H1 (cell line): ENCODE measurements at regions not wholly inside any gene's neighbourhood (a gene's known extent, or its start where the extent isn't known, plus 50 kb on each side); places are given as distances from the start of the nearest gene placed in this dataset.

Experiments used
- CTCF ChIA-PET: fragments of 300-600 bp; sonication (Branson Sonifier 250); formaldehyde crosslinking; loops from one replicate; lab custom pipeline; 2021; ENCODE audit not compliant: partially characterized antibody; lab: Charles Lee
- POLR2A ChIA-PET: fragments of 300-600 bp; sonication (Branson Sonifier 250); formaldehyde crosslinking; loops from one replicate; lab custom pipeline; 2021; ENCODE audit warnings: inconsistent platforms; ENCODE audit not compliant: partially characterized antibody; lab: Charles Lee
- DNase-seq, 2 experiments: peaks; one replicate each; pipeline versions ENCODE4 v3.0.0 to v3.0.0-alpha.2; 2010 to 2022; ENCODE audit warnings: low spot score in 2 of 2, low read depth in 1 of 2, mixed read lengths in 1 of 2
- FAIRE-seq: peaks from 2 replicates; lab custom pipeline; 2011; peaks lifted over from hg19 to GRCh38; lab: Jason Lieb, UNC
- H2AFZ ChIP-seq: 2 replicates; pipeline ENCODE4 v1.8.1; 2012; ENCODE audit warnings: low read length, inconsistent platforms
- H2AK5ac ChIP-seq: 2 replicates; pipeline ENCODE4 v1.6.1; 2013; ENCODE audit warnings: low read depth, low read length
- H2BK120ac ChIP-seq: replicated peaks from 2 replicates; pipeline ENCODE3; 2013; ENCODE audit warnings: low read depth, low read length, inconsistent platforms
- H2BK12ac ChIP-seq: 2 replicates; pipeline ENCODE4 v1.6.1; 2013; ENCODE audit warnings: low read depth, low read length
- H2BK15ac ChIP-seq: 2 replicates; pipeline ENCODE4 v1.6.1; 2013; ENCODE audit warnings: low read length
- H2BK20ac ChIP-seq: 2 replicates; pipeline ENCODE4 v1.6.1; 2013; ENCODE audit warnings: low read length
- H2BK5ac ChIP-seq: 2 replicates; pipeline ENCODE4 v1.6.1; 2013; ENCODE audit warnings: low read depth, low read length
- H3K14ac ChIP-seq: 2 replicates; pipeline ENCODE4 v1.6.1; 2013; ENCODE audit warnings: inconsistent platforms; ENCODE audit not compliant: insufficient read length
- H3K18ac ChIP-seq: 2 replicates; pipeline ENCODE4 v1.6.1; 2013; ENCODE audit warnings: low read length; ENCODE audit errors: extremely low read depth
- H3K23ac ChIP-seq: 2 replicates; pipeline ENCODE4 v1.6.1; 2013; ENCODE audit warnings: inconsistent platforms; ENCODE audit not compliant: insufficient read length
- H3K23me2 ChIP-seq: 2 replicates; pipeline ENCODE4 v1.6.1; 2013; ENCODE audit warnings: low read depth, low read length
- H3K27ac ChIP-seq: 2 replicates; pipeline ENCODE4 v1.6.1; 2011; ENCODE audit warnings: low read depth, low read length, inconsistent platforms
- H3K27me3 ChIP-seq, 4 experiments: replicated peaks in 1 of 4; 1 replicate in 1 of 4; 2 replicates in 3 of 4; pipeline versions ENCODE4 v1.6.1 to v1.8.1; 2011 to 2013; ENCODE audit warnings: low read length in 3 of 4, mild to moderate bottlenecking in 3 of 4, inconsistent platforms in 2 of 4, mixed read lengths in 2 of 4, moderate library complexity in 1 of 4; ENCODE audit not compliant: control insufficient read depth in 3 of 4, insufficient read depth in 3 of 4; ENCODE audit errors: extremely low read depth in 1 of 4
- H3K36me3 ChIP-seq, 4 experiments: 2 replicates each; pipeline versions ENCODE4 v1.6.1 to v1.8.1; 2011 to 2013; ENCODE audit warnings: mild to moderate bottlenecking in 4 of 4, low read length in 3 of 4, moderate library complexity in 2 of 4, control low read depth in 1 of 4, inconsistent platforms in 1 of 4; ENCODE audit not compliant: insufficient read depth in 4 of 4, control insufficient read depth in 2 of 4
- H3K4ac ChIP-seq: replicated peaks from 2 replicates; pipeline ENCODE3; 2013; ENCODE audit warnings: low read length, low read depth, mixed read lengths, inconsistent platforms; ENCODE audit not compliant: insufficient read length
- H3K4me1 ChIP-seq, 4 experiments: replicated peaks in 1 of 4; 1 replicate in 1 of 4; 2 replicates in 3 of 4; pipeline versions ENCODE4 v1.6.1 to v1.8.1; 2011 to 2013; ENCODE audit warnings: low read length in 3 of 4, inconsistent platforms in 2 of 4, mixed read lengths in 1 of 4; ENCODE audit not compliant: insufficient read depth in 4 of 4, control insufficient read depth in 3 of 4
- H3K4me2 ChIP-seq, 2 experiments: 2 replicates each; pipeline versions ENCODE4 v1.6.1 to v1.8.1; 2011 to 2013; ENCODE audit warnings: low read depth in 2 of 2, low read length in 2 of 2, control low read depth in 1 of 2, inconsistent platforms in 1 of 2, mild to moderate bottlenecking in 1 of 2; ENCODE audit not compliant: insufficient read depth in 1 of 2
- H3K4me3 ChIP-seq, 4 experiments: fragments of 200-600, 300-600 bp in 1 of 4; sonication (generic), shearing (Covaris generic), sonication (Bioruptor Twin) in 1 of 4; 2 replicates each; pipeline versions ENCODE4 v1.5.1 to v1.8.1; 2011 to 2016; ENCODE audit warnings: low read length in 4 of 4, low read depth in 3 of 4, control low read depth in 2 of 4, inconsistent platforms in 2 of 4, mild to moderate bottlenecking in 2 of 4, mixed read lengths in 1 of 4, moderate library complexity in 1 of 4; ENCODE audit not compliant: insufficient read depth in 2 of 4; ENCODE audit errors: extremely low read depth in 1 of 4
- H3K56ac ChIP-seq: replicated peaks from 2 replicates; pipeline ENCODE3; 2013; ENCODE audit warnings: low read depth, mild to moderate bottlenecking, mixed read lengths, low read length, inconsistent platforms; ENCODE audit not compliant: insufficient read length
- H3K79me1 ChIP-seq: 2 replicates; pipeline ENCODE4 v1.6.1; 2013; ENCODE audit warnings: low read depth, low read length, control low read depth
- H3K79me2 ChIP-seq, 2 experiments: 2 replicates each; pipeline versions ENCODE4 v1.6.1 to v1.8.1; 2012 to 2013; ENCODE audit warnings: low read length in 2 of 2, mild to moderate bottlenecking in 2 of 2, inconsistent platforms in 1 of 2; ENCODE audit not compliant: insufficient read depth in 2 of 2, control insufficient read depth in 1 of 2
- H3K9ac ChIP-seq, 4 experiments: replicated peaks in 1 of 4; 1 replicate in 1 of 4; 2 replicates in 3 of 4; pipeline versions ENCODE4 v1.6.1 to v1.8.1; 2011 to 2013; ENCODE audit warnings: low read depth in 3 of 4, low read length in 3 of 4, control low read depth in 2 of 4, mild to moderate bottlenecking in 2 of 4, moderate library complexity in 2 of 4, inconsistent platforms in 1 of 4; ENCODE audit errors: extremely low read depth in 1 of 4
- H3K9me3 ChIP-seq, 2 experiments: 2 replicates each; pipeline versions ENCODE4 v1.6.1 to v1.8.1; 2012 to 2013; ENCODE audit warnings: mild to moderate bottlenecking in 2 of 2, moderate library complexity in 2 of 2, control low read depth in 1 of 2, inconsistent platforms in 1 of 2, low read depth in 1 of 2, low read length in 1 of 2, mixed read lengths in 1 of 2; ENCODE audit not compliant: insufficient read depth in 2 of 2
- H4K20me1 ChIP-seq, 2 experiments: replicated peaks in 1 of 2; 2 replicates each; pipeline versions ENCODE3 to v1.8.1; 2011 to 2013; ENCODE audit warnings: inconsistent platforms in 2 of 2, low read length in 2 of 2, mild to moderate bottlenecking in 1 of 2; ENCODE audit not compliant: insufficient read depth in 2 of 2, control insufficient read depth in 1 of 2
- H4K5ac ChIP-seq: 2 replicates; pipeline ENCODE4 v1.6.1; 2013; ENCODE audit warnings: low read length, low read depth, mixed read lengths, inconsistent platforms; ENCODE audit not compliant: insufficient read length
- H4K8ac ChIP-seq: 2 replicates; pipeline ENCODE4 v1.8.0; 2013; ENCODE audit warnings: mild to moderate bottlenecking, moderate library complexity, low read length, inconsistent platforms; ENCODE audit not compliant: insufficient read depth; ENCODE audit errors: extremely low read depth
- H4K91ac ChIP-seq: replicated peaks from 2 replicates; pipeline ENCODE3; 2013; ENCODE audit warnings: low read length, mixed read lengths, inconsistent platforms; ENCODE audit not compliant: insufficient read length
- KDM4A ChIP-seq: IDR thresholded peaks from one replicate; pipeline ENCODE4 v1.7.1; 2012; ENCODE audit warnings: low read depth, mild to moderate bottlenecking, moderate library complexity, low read length, inconsistent platforms; ENCODE audit not compliant: severe bottlenecking
- MAFK ChIP-seq: IDR thresholded peaks from 2 replicates; pipeline ENCODE4 v1.6.1; 2012; ENCODE audit warnings: low read depth, mild to moderate bottlenecking, improper control_type of control experiment, low read length
- NANOG ChIP-seq: IDR thresholded peaks from 2 replicates; pipeline ENCODE4 v1.6.1; 2011; ENCODE audit warnings: low read length, low read depth, mild to moderate bottlenecking, inconsistent platforms; ENCODE audit not compliant: insufficient read depth, poor library complexity, severe bottlenecking
- POLR2A ChIP-seq, 2 experiments: IDR thresholded peaks; 1 replicate in 1 of 2; 2 replicates in 1 of 2; pipeline ENCODE4 v1.6.1; 2011; ENCODE audit warnings: low read depth in 2 of 2, low read length in 2 of 2, mild to moderate bottlenecking in 2 of 2; ENCODE audit errors: control extremely low read depth in 1 of 2
- POLR2AphosphoS5 ChIP-seq: IDR thresholded peaks from 2 replicates; pipeline ENCODE4 v1.6.1; 2011; ENCODE audit warnings: low read depth, low read length
- RAD21 ChIP-seq, 2 experiments: IDR thresholded peaks in 1 of 2; conservative IDR thresholded peaks in 1 of 2; 2 replicates each; pipeline ENCODE4 v1.6.1; 2011; ENCODE audit warnings: low read depth in 2 of 2, low read length in 2 of 2, improper control_type of control experiment in 1 of 2, inconsistent platforms in 1 of 2, mild to moderate bottlenecking in 1 of 2, moderate library complexity in 1 of 2
- SIX5 ChIP-seq: IDR thresholded peaks from 2 replicates; pipeline ENCODE4 v1.6.1; 2011; ENCODE audit warnings: mild to moderate bottlenecking, low read depth, low read length
- WGBS, 2 experiments: shearing (Covaris generic) in 1 of 2; methylation state at CpG; one replicate each; pipeline versions ENCODE4 v1.1.6 to v1.1.7; 2013 to 2015; ENCODE audit warnings: low lambda C conversion rate in 2 of 2, mixed read lengths in 2 of 2, inconsistent platforms in 1 of 2, low coverage in 1 of 2, missing lambda C conversion rate in 1 of 2; ENCODE audit not compliant: insufficient replicate concordance in 2 of 2, insufficient coverage in 1 of 2, insufficient read length in 1 of 2; ENCODE audit errors: extremely low coverage in 1 of 2, missing lambda C conversion rate in 1 of 2; 5-methylcytosine and 5-hydroxymethylcytosine counted together

DNA sequence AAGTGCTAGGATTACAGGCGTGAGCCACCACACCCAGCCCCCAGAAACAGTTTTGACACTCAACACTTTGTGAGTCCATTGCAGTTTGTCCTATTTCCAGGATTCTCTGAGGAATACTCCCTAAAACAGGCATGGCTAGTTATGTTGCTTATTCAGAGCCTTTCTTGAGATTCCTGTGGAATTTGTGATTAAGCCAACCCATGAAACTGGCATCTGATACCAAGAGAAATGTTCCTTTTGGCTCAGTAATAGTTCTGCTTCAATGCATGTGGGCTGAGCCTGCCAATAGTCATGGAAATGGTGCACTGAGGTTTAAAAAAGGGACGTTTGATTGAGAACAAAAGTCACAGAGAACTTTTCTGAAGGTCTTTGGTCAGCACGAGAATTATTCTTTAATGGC, 241.7 kb downstream of the PPP1R2C start:
- H3K4me3 ChIP-seq, result no peak overlapping the region
- no peak overlapping the region for H2BK15ac ChIP-seq
- WGBS, 2 experiments, result 84% methylated on average over 3 of the region's 3 CpGs; no CpG with 5 or more reads in 1 of the 2 experiments
- H3K4me2 ChIP-seq, result no peak overlapping the region
- DNase-seq (no peak), FAIRE-seq (no peak)
- no peak overlapping the region for H3K56ac ChIP-seq
- no peak for TF ChIP-seq MAFK
- no peak for TF ChIP-seq KDM4A
- TF ChIP-seq SIX5, result no peak
- TF ChIP-seq POLR2AphosphoS5, result no peak
- no peak for TF ChIP-seq NANOG
- no peak for TF ChIP-seq RAD21 (IDR thresholded peaks at IDR 0.05 in 1 of 2, conservative IDR thresholded peaks at IDR 0.05 in 1 of 2; ENCODE audit: low read depth in 2 of 2, low read length in 2 of 2)
- TF ChIP-seq POLR2A (IDR thresholded peaks at IDR 0.05; ENCODE audit: control extremely low read depth in 1 of 2, low read depth in 2 of 2, low read length in 2 of 2), result no peak
- H4K5ac ChIP-seq, result no peak overlapping the region
- no peak overlapping the region for H2BK20ac ChIP-seq
- no peaks in the 10 kb centered on the region for H3K79me2 ChIP-seq
- H2BK120ac ChIP-seq, result no peak overlapping the region
- H3K27me3 ChIP-seq, result no peaks in the 10 kb centered on the region
- no peak overlapping the region for H4K8ac ChIP-seq
- H2BK12ac ChIP-seq, result no peak overlapping the region
- no peak overlapping the region for H3K14ac ChIP-seq
- H3K4ac ChIP-seq, result no peak overlapping the region
- no peak overlapping the region for H3K9ac ChIP-seq
- no peaks in the 10 kb centered on the region for H3K36me3 ChIP-seq
- H3K18ac ChIP-seq, result no peak overlapping the region
- no peaks in the 10 kb centered on the region for H3K79me1 ChIP-seq
- H3K23me2 ChIP-seq, result no peaks in the 10 kb centered on the region
- H2BK5ac ChIP-seq, result no peak overlapping the region
- H3K27ac ChIP-seq, result no peak overlapping the region
- no peaks in the 10 kb centered on the region for H3K4me1 ChIP-seq
- H4K20me1 ChIP-seq, result no peaks in the 10 kb centered on the region
- POLR2A ChIA-PET, result no interaction called here
- CTCF ChIA-PET, result interaction anchor here (1.5 kb wide), 1 partner anchor 79 kb away, joined by 3 read pairs; no protein-coding TSS in a partner anchor
- peaks cover 0 to 4% of the 10 kb centered on the region in 2 experiments; a peak in 1 of 4 replicates for H3K9me3 ChIP-seq
- H2AK5ac ChIP-seq, result no peak overlapping the region
- no peak overlapping the region for H2AFZ ChIP-seq
- H3K23ac ChIP-seq, result no peak overlapping the region
- H4K91ac ChIP-seq, result no peak overlapping the region
